Astrocyte of the spinal cord (primary cell): ENCODE measurements at regions not wholly inside any gene's neighbourhood (a gene's known extent, or its start where the extent isn't known, plus 50 kb on each side); places are given as distances from the start of the nearest gene placed in this dataset.

Source experiments
- DNase-seq: peaks from one replicate; pipeline ENCODE4 v3.0.0; 2011; ENCODE audit warnings: low read depth, low spot score
- H3K4me3 ChIP-seq: 2 replicates; pipeline ENCODE4 v1.5.1; 2011; ENCODE audit warnings: low read depth, mild to moderate bottlenecking, low read length, moderate library complexity
- CTCF ChIP-seq: IDR thresholded peaks from 2 replicates; pipeline ENCODE4 v1.5.1; 2012; ENCODE audit warnings: low read depth, mild to moderate bottlenecking, low read length, inconsistent platforms
- in situ Hi-C: cut with HindIII; loops from 2 replicates; pipeline ENCODE4 v1.10.0; 2017; ENCODE audit warnings: low sequenced_read_pairs

- in situ Hi-C loops = no loop called here
- no peak for TF ChIP-seq CTCF
- no peak for DNase-seq
- no peak overlapping the region for H3K4me3 ChIP-seq
These were observed 545.0 kb downstream of the DIPK2A start for GRCh38 chr3:144516589-144516988.

- DNase-seq = no peak
- no peak overlapping the region for H3K4me3 ChIP-seq
- TF ChIP-seq CTCF = no peak
- in situ Hi-C loops = no loop called here
These were observed 549.5 kb downstream of the DIPK2A start for GRCh38 chr3:144521131-144521530.

GRCh38 chr3:144522456-144522855 lies 550.8 kb downstream of the DIPK2A start:
- TF ChIP-seq CTCF = no peak
- no peak overlapping the region for H3K4me3 ChIP-seq
- in situ Hi-C loops = no loop called here
- DNase-seq = no peak

DNA sequence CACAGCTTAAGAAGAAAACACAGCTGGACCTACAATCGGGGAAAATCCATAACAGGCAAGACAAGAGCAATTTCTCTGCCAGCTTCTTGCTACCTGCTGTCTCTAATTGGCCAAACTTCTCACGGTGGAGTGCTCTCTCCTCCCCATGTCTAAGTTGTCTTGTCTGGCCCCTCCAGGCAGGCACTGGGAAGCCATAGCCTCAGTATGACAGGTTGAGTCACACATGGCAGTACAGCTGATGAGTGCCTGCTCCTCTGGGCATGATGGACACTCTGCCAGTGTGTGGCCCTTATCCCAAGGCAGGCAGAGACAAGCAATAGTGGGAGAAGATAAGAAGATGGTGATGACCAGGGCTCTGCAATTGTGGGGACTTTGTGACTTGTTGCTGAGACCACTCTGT lies 551.8 kb downstream of the DIPK2A start:
- no peak overlapping the region for H3K4me3 ChIP-seq
- no peak for DNase-seq
- in situ Hi-C loops = no loop called here
- no peak for TF ChIP-seq CTCF

- TF ChIP-seq CTCF = no peak
- in situ Hi-C loops = no loop called here
- no peak overlapping the region for H3K4me3 ChIP-seq
- DNase-seq = no peak
These were observed 552.9 kb downstream of the DIPK2A start for GRCh38 chr3:144524531-144524930.

GRCh38 chr3:144529566-144529965 lies 557.9 kb downstream of the DIPK2A start:
- no peak for TF ChIP-seq CTCF
- in situ Hi-C loops = no loop called here
- H3K4me3 ChIP-seq = no peak overlapping the region
- DNase-seq = no peak

DNA sequence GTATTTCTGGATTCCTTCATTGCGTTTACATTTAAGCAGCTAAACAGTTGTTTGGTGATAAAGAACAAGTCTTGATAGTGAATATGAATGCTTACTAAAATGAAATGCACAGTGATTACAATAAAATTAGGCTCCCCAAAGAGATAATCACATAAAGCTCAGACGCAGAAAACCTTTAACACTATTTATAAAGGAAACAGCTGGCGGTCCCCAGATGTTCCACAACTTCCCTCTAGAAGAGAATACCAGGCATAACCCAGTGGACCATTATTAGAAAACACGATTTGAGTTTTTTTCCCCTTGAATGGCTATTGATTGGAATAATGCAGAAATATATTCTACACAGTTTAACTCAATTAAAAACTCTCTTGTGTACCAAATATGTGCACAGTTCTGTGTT lies 573.2 kb downstream of the DIPK2A start:
- no peak for DNase-seq
- in situ Hi-C loops = no loop called here
- TF ChIP-seq CTCF = no peak
- H3K4me3 ChIP-seq = no peak overlapping the region
